PFSK-1 (cell line): ENCODE measurements at regions not wholly inside any gene's neighbourhood (a gene's known extent, or its start where the extent isn't known, plus 50 kb on each side); places are given as distances from the start of the nearest gene placed in this dataset.

Source experiments
- POLR2AphosphoS5 ChIP-seq: IDR thresholded peaks from 2 replicates; pipeline ENCODE4 v1.6.1; 2012; ENCODE audit warnings: low read depth, mild to moderate bottlenecking, control low read depth, low read length, moderate library complexity
- TAF1 ChIP-seq: IDR thresholded peaks from 2 replicates; pipeline ENCODE4 v1.6.1; 2012; ENCODE audit warnings: low read length, control low read depth, borderline replicate concordance; ENCODE audit not compliant: insufficient read depth
- TF ChIP-seq, protein P1 (sequence below), 2 experiments: IDR thresholded peaks; 2 replicates each; pipeline versions ENCODE4 v1.6.1 to v1.8.0; 2011 to 2012; ENCODE audit warnings: low read depth in 2 of 2, low read length in 2 of 2, control low read depth in 1 of 2, inconsistent platforms in 1 of 2, mild to moderate bottlenecking in 1 of 2, moderate library complexity in 1 of 2; ENCODE audit not compliant: insufficient read depth in 1 of 2

DNA sequence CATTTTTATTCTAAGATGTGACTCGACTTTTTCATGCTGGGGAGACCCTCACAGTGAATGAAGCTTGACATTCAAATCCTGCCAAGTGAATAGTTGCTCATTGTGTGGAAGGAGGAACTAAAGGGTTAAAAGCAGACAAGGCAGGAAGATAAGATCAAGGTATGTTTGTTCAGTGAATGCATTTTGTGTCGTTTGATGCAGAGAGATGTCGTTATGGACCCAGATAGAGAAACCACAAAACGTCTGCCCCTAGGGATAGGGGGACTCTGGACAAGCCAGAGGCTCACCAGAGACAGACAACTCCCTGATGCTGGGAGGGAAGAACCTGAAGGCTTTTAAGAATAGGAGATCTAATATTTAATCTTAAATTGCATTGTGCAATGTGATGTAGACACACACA lies 72.5 kb upstream of the MYL2 start:
- TF ChIP-seq, protein P1, sequence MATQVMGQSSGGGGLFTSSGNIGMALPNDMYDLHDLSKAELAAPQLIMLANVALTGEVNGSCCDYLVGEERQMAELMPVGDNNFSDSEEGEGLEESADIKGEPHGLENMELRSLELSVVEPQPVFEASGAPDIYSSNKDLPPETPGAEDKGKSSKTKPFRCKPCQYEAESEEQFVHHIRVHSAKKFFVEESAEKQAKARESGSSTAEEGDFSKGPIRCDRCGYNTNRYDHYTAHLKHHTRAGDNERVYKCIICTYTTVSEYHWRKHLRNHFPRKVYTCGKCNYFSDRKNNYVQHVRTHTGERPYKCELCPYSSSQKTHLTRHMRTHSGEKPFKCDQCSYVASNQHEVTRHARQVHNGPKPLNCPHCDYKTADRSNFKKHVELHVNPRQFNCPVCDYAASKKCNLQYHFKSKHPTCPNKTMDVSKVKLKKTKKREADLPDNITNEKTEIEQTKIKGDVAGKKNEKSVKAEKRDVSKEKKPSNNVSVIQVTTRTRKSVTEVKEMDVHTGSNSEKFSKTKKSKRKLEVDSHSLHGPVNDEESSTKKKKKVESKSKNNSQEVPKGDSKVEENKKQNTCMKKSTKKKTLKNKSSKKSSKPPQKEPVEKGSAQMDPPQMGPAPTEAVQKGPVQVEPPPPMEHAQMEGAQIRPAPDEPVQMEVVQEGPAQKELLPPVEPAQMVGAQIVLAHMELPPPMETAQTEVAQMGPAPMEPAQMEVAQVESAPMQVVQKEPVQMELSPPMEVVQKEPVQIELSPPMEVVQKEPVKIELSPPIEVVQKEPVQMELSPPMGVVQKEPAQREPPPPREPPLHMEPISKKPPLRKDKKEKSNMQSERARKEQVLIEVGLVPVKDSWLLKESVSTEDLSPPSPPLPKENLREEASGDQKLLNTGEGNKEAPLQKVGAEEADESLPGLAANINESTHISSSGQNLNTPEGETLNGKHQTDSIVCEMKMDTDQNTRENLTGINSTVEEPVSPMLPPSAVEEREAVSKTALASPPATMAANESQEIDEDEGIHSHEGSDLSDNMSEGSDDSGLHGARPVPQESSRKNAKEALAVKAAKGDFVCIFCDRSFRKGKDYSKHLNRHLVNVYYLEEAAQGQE (IDR thresholded peaks at IDR 0.05; ENCODE audit: insufficient read depth in 1 of 2, low read depth in 2 of 2, low read length in 2 of 2), result no peak
- TF ChIP-seq TAF1, result no peak
- TF ChIP-seq POLR2AphosphoS5, result no peak
